Ishikawa (cell line): ENCODE measurements at regions not wholly inside any gene's neighbourhood (a gene's known extent, or its start where the extent isn't known, plus 50 kb on each side); places are given as distances from the start of the nearest gene placed in this dataset.

Source experiments
- CEBPB ChIP-seq: IDR thresholded peaks from 2 replicates; pipeline ENCODE4 v1.6.1; 2012
- RAD21 ChIP-seq: IDR thresholded peaks from 2 replicates; pipeline ENCODE4 v1.6.1; 2012; ENCODE audit warnings: low read depth
- TCF12 ChIP-seq: IDR thresholded peaks from 2 replicates; pipeline ENCODE4 v1.6.1; 2012; ENCODE audit warnings: low read depth

- TF ChIP-seq RAD21, result no peak
- no peak for TF ChIP-seq TCF12
- no peak for TF ChIP-seq CEBPB
Measured at GRCh38 chr17:49907279-49907678, 59.4 kb upstream of the TAC4 start.
